GM10248 (cell line): ENCODE measurements at regions not wholly inside any gene's neighbourhood (a gene's known extent, or its start where the extent isn't known, plus 50 kb on each side); places are given as distances from the start of the nearest gene placed in this dataset.
"Not testable (repeated sequence)": the region's sequence is repeated elsewhere in the genome, so short reads cannot be mapped to it uniquely, and the experiment has no call there.

Experiments used
- CTCF ChIA-PET: fragments of 300-600 bp; sonication (Branson Sonifier 250); formaldehyde crosslinking; extraction: SDS; loops from one replicate; lab custom pipeline; 2021; ENCODE audit warnings: antibody characterized with exemption; lab: Yijun Ruan, JAX
- POLR2A ChIA-PET: fragments of 350-650 bp; sonication (Branson Sonifier 250); formaldehyde crosslinking; extraction: SDS; loops from one replicate; lab custom pipeline; 2020; ENCODE audit warnings: antibody characterized with exemption; lab: Yijun Ruan, JAX
- DNase-seq: peaks from one replicate; pipeline ENCODE4 v3.0.0; 2012; ENCODE audit errors: extremely low spot score
- TF ChIP-seq, protein P1 (sequence below): IDR thresholded peaks from 2 replicates; pipeline ENCODE4 v1.5.1; 2012; ENCODE audit warnings: mild to moderate bottlenecking, low read depth; ENCODE audit errors: extremely low read depth, missing control alignments, control extremely low read depth

DNA sequence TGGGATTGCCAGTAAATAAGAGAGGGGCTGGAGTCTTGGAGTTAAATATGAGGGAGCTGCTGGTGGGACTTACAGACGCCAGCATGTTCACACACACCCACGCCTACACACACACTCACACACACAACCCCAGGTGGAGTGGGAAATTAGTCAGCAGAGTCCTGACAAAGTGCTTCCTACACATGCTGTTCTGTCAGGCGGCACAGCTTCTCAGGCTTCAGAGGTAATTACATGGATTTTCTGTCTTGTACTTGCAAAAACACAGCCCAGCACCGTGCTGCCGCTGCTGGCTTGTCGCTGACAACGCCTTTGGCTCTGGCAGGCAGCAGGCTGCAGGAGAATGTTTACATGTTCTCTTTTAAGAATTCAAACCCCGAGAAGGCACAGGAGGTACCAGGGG is 1186.3 kb upstream of the CELF4 start:
- TF ChIP-seq, protein P1, sequence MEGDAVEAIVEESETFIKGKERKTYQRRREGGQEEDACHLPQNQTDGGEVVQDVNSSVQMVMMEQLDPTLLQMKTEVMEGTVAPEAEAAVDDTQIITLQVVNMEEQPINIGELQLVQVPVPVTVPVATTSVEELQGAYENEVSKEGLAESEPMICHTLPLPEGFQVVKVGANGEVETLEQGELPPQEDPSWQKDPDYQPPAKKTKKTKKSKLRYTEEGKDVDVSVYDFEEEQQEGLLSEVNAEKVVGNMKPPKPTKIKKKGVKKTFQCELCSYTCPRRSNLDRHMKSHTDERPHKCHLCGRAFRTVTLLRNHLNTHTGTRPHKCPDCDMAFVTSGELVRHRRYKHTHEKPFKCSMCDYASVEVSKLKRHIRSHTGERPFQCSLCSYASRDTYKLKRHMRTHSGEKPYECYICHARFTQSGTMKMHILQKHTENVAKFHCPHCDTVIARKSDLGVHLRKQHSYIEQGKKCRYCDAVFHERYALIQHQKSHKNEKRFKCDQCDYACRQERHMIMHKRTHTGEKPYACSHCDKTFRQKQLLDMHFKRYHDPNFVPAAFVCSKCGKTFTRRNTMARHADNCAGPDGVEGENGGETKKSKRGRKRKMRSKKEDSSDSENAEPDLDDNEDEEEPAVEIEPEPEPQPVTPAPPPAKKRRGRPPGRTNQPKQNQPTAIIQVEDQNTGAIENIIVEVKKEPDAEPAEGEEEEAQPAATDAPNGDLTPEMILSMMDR: no peak
- peak; percentile 10 for DNase-seq
- CTCF ChIA-PET: interaction anchor here (1.1 kb wide), 1 partner anchor 10 kb away, joined by 3 read pairs; no protein-coding TSS in a partner anchor

DNA sequence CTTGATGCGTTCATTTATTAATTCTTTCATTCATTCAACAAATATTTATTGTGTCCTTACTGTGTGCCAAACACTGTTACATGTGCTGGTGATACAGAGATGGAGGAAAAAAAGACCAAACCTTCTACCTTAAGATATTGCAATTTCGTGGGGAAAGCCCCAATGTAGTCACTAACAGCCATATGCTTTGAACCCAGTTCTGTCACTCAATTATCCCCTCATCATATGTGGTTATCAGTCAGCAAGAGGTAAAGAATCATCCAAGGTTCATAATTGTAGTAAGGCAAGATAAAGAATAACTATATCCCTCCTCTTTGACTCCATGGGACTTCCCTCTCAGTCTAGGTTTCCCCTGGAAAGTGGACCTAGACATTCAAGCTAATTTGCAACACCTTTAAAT is 1185.6 kb upstream of the CELF4 start:
- ChIA-PET POLR2A (no interaction called here), CTCF (interaction anchor here (1.1 to 1.2 kb wide), 2 partner anchors 10 to 11 kb away, joined by 3 read pairs; no protein-coding TSS in a partner anchor)
- no peak for DNase-seq
- TF ChIP-seq, protein P1: no peak

More for the DNA sequence above, 1186.3 kb upstream of the CELF4 start:
- POLR2A ChIA-PET: no interaction called here

DNA sequence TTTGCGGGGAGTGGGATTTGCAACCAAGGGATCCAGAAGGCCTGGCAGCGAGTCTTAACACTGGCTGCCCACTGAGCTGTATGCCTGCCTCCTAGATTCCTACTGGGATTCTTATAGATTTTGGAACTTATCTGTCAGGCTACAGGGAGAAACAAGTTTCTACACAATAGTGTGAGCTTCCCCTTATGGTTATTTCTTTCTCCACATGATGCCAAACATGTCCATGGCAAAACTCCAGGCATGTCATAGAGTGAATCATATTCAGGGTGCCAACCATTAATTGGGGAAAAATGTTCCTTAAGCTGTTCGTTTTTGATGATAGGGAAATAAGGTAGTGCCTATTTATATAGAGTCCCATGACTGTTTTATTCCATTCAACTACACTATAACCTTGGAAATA is 1185.2 kb upstream of the CELF4 start:
- ChIA-PET CTCF (interaction anchor here (1.1 to 1.2 kb wide), 2 partner anchors 10 to 11 kb away, joined by 3 read pairs; no protein-coding TSS in a partner anchor), POLR2A (no interaction called here)
- TF ChIP-seq, protein P1: no peak
- no peak for DNase-seq

DNA sequence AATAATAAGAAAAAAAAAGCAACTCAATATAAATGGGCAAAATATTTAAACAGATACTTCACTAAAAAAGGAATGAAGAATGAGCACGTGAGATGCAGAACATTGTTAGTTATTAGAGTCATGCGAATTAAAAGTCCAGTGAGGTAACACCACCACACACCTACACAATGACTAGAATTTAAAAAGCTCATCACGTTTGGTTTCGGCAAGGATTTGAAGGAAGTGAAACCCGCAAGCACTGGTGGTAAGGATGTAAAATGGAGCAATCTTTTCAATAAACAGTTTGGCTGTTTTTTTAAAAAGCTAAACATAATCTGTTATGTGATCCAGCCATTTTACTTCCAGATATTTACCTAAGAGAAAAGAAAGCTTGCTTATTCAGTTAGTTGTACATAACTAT is 1181.6 kb upstream of the CELF4 start:
- POLR2A ChIA-PET: no interaction called here
- CTCF ChIA-PET: interaction anchor here (1.1 kb wide), 1 partner anchor 32 kb away, joined by 3 read pairs; no protein-coding TSS in a partner anchor
- TF ChIP-seq, protein P1: no peak
- no peak for DNase-seq

DNA sequence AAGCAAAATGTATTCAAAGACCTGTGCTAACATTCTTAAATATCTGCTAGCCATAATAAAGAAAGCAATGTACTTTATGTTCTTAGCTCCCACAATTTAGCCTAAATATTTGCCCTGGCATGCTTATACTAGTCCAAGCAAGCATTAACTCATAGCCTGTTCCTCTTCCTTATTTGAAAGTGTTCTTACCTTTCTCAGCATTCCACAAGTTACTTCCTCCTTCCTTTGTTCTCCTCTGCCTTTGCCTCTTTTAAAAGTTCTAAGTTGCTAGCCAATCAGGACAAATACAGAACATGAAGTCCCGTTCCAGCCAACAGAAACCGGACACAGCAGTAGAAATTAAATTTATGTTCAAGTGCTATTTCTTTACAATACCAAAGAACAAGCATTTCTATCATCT is 1154.6 kb upstream of the CELF4 start:
- POLR2A ChIA-PET, DNase-seq: not testable (repeated sequence)
- CTCF ChIA-PET: interaction anchor here (1.0 kb wide), 1 partner anchor 12 kb away, joined by 3 read pairs; no protein-coding TSS in a partner anchor

DNA sequence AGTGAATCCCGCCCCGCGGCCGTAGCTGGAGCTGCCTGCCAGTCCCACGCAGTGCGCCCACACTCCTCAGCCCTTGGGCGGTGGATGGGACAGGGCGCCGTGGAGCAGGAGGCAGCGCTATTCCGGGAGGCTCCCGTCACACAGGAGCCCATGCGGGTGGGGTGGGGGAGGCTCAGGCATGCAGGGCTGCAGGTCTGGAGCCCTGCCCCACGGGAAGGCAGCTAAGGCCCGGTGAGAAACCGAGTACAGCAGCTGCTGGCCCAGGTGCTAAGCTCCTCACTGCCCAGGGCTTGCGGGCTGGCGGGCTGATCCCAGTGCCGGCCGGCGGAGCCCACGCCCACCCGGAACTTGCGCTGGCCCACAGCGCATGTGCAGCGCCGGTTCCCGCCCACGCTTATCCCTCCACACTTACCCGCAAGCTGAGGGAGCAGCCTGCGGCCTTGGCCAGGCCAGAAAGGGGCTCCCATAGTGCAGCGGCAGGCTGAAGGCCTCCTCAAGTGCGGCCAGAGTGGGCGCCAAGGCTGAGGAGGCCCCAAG is 1152.8 kb upstream of the CELF4 start:
- ChIA-PET POLR2A (no interaction called here), CTCF (interaction anchor here (0.8 to 1.4 kb wide), 3 partner anchors 12 to 23 kb away, joined by 3 to 4 read pairs (median 3); no protein-coding TSS in a partner anchor)

DNA sequence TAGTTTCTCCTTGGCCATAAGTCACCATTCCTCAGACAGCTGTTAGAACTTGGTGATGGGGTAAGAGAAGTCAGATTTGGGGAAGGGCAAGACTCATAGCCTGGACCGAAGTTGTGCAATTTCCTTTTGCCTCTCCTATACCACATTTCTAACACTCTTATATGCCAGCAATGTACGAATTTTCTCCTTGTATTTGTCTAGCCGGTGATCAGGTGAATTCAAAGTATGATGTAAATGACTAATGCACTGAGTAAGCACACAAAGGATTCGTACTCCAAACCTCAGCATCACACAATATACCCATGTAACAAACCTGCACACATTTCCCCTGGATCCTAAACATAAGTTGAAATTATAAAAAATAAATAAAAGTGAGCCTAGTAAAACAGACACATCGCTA is 1143.5 kb upstream of the CELF4 start:
- no peak for DNase-seq
- POLR2A ChIA-PET: no interaction called here
- CTCF ChIA-PET: no interaction called here
- TF ChIP-seq, protein P1: no peak

More for the DNA sequence above, 1152.8 kb upstream of the CELF4 start:
- TF ChIP-seq, protein P1: no peak
- DNase-seq: no peak
